GM19238 (cell line): ENCODE measurements at regions not wholly inside any gene's neighbourhood (a gene's known extent, or its start where the extent isn't known, plus 50 kb on each side); places are given as distances from the start of the nearest gene placed in this dataset.
"Not testable (repeated sequence)": the region's sequence is repeated elsewhere in the genome, so short reads cannot be mapped to it uniquely, and the experiment has no call there.

ENCODE experiments used
- DNase-seq: peaks from one replicate; pipeline ENCODE4 v3.0.0; 2011; ENCODE audit warnings: low spot score; ENCODE audit not compliant: insufficient read length

GRCh38 chr3:34056181-34056910 lies 257.9 kb downstream of the PDCD6IP start:
- DNase-seq: no peak

GRCh38 chr3:34056951-34057390 lies 258.5 kb downstream of the PDCD6IP start:
- DNase-seq: no peak

GRCh38 chr3:34060995-34061394 lies 262.6 kb downstream of the PDCD6IP start:
- DNase-seq: not testable (repeated sequence)

GRCh38 chr3:34065901-34066300 lies 267.5 kb downstream of the PDCD6IP start:
- no peak for DNase-seq

GRCh38 chr3:34066328-34066727 lies 267.9 kb downstream of the PDCD6IP start:
- no peak for DNase-seq

DNA sequence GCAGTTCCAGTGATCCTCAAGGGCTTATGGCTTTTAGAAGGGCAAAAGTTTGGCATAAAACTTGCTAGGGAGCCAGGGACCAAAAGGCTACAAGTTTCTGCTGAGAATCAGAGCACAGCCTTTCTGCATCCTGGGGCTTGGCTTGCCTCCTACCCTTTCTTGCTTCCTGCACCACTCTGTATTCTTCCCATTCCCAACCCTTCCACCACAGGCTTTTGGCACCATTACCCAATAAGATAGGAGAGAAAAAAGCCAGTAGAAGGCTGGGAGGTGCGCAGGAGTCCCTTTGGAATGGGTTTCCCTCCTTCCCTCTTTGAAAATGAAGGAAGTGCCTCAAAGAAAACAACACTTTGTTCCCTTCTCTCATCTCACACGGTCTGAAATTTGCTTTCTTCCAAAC lies 268.6 kb downstream of the PDCD6IP start:
- DNase-seq: no peak

GRCh38 chr3:34067536-34068051 lies 269.2 kb downstream of the PDCD6IP start:
- no peak for DNase-seq

DNA sequence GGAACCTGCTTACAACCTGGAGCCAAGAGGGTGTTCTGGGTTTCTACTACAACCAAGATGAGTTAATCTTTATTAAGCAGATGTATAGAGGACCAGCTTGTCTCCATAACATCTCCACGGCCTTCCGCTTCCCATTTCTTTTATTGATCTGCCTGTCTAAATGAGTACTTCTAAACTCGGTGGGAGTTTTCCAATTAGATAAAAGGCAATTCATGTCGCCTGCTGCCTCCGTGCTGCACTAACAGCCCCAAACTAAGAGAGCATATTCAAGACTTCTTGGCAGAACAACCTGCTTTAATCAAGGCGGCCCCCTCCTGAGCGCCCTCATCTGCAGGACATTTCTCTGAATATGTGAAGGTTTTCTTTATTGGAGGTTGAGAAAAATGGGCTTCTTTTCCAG lies 270.1 kb downstream of the PDCD6IP start:
- no peak for DNase-seq

GRCh38 chr3:34070831-34071585 lies 272.6 kb downstream of the PDCD6IP start:
- DNase-seq: no peak

DNA sequence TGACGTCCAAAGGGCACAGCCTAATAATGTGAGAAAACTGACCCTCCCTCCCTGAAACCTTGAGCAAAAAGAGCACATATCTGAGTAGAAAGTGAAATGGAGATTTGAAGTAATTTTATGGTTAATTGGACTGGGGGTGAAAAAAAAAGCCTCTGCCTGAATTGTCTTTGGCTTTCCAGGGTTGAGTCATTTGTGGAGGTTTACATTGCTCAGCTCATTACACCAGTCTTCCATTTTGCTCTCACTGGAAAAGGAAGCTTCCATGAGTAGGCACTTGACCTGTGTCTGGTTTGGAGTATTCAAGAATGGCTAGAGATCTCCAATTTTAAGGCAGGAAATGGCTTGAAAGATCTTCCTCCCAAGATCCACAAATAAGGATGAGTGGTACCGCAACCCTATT lies 273.9 kb downstream of the PDCD6IP start:
- DNase-seq: no peak

DNA sequence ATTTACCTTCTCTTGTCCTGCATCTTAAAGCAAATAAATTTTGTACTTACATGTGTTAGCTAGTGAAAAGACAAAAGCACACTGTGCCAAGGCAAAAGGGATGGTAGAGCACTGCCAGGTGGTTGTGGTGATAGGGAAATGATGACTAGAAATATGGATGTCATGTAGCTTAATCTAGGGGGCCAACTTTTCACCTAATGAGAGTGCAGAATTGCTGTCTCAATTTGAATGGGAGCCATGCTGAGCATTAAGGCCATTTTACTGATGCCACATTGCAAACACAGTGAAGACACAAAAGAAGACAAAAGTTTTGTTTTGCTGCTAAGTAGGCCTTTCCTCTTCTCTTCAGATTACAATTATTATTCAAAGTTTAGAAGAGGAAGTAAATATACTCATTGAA lies 274.7 kb downstream of the PDCD6IP start:
- DNase-seq: no peak

GRCh38 chr3:34073961-34074360 lies 275.5 kb downstream of the PDCD6IP start:
- no peak for DNase-seq

- DNase-seq: no peak
These were observed 277.5 kb downstream of the PDCD6IP start for GRCh38 chr3:34075975-34076374.

DNA sequence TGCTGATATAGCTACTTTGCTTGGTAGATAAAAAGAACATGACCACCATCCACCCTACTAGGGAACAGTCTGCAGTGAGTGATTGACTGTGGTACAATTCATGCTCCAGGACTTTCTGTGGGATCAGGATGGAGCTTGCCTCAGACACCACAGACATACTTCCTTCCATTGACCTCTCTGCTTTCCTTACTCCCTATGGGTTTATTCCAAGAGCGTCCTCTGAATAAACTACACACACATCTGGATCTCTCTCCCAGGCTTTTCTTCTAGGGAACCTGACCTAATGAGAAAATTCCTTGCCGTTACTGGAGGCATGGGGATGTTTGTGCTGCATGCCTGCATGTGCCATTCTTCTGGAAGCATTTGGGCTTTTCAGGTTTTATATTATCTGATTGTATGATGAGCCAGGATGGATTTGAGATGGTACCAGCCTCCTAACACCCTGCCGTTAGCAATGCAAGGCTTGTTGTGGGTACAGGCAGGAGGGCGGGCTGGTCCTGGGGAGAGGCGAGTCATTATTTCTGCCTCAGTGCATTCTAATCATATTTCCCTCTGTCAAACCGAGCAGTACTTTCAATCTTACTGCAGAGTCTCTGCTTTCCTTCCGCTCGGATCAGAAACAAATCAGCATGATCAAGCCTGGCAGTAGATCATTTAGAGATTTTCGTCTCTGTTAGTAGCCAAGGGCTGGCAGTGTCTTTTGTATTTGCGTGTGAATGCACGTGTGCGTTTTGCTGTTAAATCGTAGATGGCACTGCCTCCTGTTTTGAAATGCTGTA lies 279.2 kb downstream of the PDCD6IP start:
- DNase-seq: no peak

- DNase-seq: no peak
These were observed 280.0 kb downstream of the PDCD6IP start for GRCh38 chr3:34078418-34078817.

- DNase-seq: not testable (repeated sequence)
These were observed 281.4 kb downstream of the PDCD6IP start for GRCh38 chr3:34079849-34080248.

- DNase-seq: not testable (repeated sequence)
These were observed 291.9 kb downstream of the PDCD6IP start for GRCh38 chr3:34090379-34090778.

DNA sequence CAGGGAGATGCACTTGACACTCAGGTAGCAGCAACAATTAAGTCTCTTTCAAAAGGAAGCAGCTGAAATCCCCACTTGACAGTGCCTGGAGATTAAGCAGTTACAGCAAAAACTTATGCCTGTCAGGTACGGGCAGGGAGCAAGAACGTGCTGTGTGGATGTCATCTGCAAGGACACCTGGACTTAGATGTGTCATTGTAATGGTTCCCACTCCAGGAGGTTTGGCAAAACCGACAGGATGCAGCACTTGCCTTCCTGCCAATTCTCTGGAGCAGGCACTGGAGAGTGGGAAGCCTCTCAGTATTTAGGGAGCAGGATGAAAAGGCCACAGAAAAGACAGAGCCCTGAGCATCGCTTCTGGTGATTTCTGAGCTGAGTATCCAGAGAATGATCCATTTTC lies 292.4 kb downstream of the PDCD6IP start:
- DNase-seq: no peak

DNA sequence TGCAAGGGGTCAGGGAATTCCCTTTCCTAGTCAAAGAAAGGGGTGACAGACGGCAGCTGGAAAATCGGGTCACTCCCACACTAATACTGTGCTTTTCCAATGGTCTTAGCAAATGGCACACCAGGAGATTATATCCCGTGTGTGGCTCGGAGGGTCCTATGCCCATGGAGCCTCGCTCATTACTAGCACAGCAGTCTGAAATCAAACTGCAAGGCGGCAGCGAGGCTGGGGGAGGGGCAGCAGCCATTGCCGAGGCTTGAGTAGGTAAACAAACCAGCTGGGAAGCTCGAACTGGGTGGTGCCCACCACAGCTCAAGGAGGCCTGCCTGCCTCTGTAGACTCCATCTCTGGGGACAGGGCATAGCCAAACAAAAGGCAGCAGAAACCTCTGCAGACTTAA lies 295.9 kb downstream of the PDCD6IP start:
- DNase-seq: not testable (repeated sequence)

GRCh38 chr3:34102288-34102687 lies 303.9 kb downstream of the PDCD6IP start:
- no peak for DNase-seq

GRCh38 chr3:34106379-34106778 lies 307.9 kb downstream of the PDCD6IP start:
- DNase-seq: no peak

GRCh38 chr3:34106879-34107278 lies 308.4 kb downstream of the PDCD6IP start:
- no peak for DNase-seq
